ENCODE measurements at regions not wholly inside any gene's neighbourhood (a gene's known extent, or its start where the extent isn't known, plus 50 kb on each side); places are given as distances from the start of the nearest gene placed in this dataset.

GRCh38 chr2:67835266-67835665 is 227.5 kb downstream of the C1D start:
- no peak for DNase-seq (ENCODE audit: low read depth in 2 of 2)

DNA sequence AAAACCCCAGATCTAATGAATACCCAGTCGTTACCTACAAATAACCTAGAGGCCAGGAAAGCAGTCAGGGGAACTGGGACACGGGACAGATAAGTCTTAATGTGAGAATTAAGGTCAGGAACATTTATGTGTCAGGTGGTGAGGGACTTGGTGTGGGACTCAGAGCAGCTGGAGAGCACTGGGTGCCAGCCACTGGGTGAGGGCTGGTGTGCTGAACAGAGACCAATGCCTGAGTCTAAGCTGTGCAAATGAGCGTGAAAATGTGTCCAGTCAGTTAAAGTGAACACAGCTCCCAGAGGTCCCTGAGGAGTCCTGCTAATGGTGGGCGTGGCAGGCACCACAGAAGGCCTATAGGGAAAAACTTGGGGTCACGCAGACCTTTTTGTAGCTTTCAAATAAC is 225.9 kb downstream of the C1D start:
- DNase-seq (ENCODE audit: low read depth in 2 of 2): no peak

- DNase-seq (ENCODE audit: low read depth in 2 of 2): no peak
These were observed 224.6 kb downstream of the C1D start for GRCh38 chr2:67838205-67838604.

- no peak for DNase-seq (ENCODE audit: low read depth in 2 of 2)
These were observed 223.6 kb downstream of the C1D start for GRCh38 chr2:67839242-67839641.

DNA sequence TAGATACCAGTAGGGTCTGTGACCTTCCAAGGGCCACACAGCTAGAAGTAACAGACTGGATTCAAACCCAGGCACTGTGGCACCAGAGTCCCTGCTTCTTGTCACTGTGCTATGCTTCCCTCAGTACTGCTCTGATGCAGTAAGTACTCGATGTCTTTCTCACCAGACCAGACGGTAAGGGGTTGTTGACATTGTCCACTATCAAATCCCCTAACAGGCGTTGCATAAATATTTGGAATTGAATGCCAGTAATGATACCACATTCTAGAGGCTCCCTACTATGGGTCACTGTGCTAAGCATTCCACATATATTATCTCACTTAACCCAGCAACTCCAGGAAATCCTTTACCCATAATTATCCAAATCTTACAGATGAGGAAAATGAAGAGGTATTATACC is 223.1 kb downstream of the C1D start:
- no peak for DNase-seq (ENCODE audit: low read depth in 2 of 2)

- DNase-seq (ENCODE audit: low read depth in 2 of 2): peak in 1 of 2 donors; percentile 4
These were observed 222.2 kb downstream of the C1D start for GRCh38 chr2:67840460-67841068.

GRCh38 chr2:67841711-67842110 is 221.1 kb downstream of the C1D start:
- no peak for DNase-seq (ENCODE audit: low read depth in 2 of 2)

GRCh38 chr2:67842375-67842959 is 220.3 kb downstream of the C1D start:
- no peak for DNase-seq (ENCODE audit: low read depth in 2 of 2)

DNA sequence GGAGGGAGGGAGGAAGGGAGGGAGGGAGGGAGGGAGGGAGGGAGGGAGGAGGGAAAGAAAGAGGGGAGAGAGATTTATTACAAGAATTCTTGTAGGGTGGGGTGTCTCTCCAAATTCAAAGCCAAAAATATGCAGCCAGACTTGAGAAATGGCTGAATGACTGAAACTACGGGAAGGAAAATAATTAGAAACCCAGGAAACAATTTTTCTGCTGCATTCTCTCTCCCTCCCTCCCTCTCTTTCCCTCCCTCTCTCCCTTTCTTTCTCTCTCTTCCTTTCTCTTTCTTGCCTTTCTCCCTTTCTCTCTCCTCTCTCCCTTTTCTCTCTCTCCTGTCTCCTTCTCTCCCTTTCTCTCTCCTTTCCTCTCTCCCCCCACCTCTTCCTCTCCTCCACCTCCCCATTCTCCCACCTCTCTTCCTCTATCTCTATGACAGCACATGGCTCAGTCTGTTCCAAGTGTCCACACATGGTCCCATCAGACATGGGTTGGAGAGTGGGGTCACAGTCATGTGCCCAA is 218.7 kb downstream of the C1D start:
- DNase-seq (ENCODE audit: low read depth in 2 of 2): no peak

GRCh38 chr2:67845621-67846369 is 217.0 kb downstream of the C1D start:
- DNase-seq (ENCODE audit: low read depth in 2 of 2): no peak

- DNase-seq (ENCODE audit: low read depth in 2 of 2): no peak
These were observed 216.3 kb downstream of the C1D start for GRCh38 chr2:67846370-67847070.

DNA sequence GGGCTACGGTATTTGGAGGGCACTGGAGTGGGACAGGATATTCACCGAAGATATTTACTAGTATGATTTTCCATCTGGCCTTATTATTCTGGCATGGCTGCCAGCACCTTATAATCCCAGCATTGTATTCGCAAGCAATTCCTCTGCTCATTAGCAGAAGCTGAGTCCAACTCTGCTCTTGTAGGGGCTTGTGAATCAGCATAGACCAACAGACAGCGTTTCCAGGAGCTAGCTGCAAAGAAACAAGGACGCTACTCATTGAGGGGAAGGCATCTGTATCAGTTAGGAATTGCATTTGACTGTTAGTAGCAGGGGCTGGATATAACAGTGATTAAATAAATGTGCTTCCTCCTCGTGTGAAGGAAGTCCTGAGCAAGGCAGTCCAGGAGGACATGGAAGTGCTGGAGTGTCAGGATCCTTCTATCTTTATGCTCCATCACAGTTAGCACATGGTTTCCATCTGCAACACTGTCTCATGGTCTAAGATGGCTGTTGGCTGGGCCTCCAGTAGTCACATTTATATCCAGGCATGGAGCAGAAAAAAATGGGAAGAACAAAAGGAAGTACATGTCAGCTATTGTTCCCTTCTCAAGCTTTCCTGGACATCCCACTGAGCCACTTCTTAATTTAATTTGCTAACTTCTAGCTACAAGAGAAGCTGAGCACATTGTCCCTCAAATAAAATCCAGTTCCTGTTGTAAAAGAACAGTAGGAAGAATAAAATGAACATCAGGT is 214.1 kb downstream of the C1D start:
- DNase-seq (ENCODE audit: low read depth in 2 of 2): no peak

GRCh38 chr2:67851016-67851415 is 211.8 kb downstream of the C1D start:
- no peak for DNase-seq (ENCODE audit: low read depth in 2 of 2)

DNA sequence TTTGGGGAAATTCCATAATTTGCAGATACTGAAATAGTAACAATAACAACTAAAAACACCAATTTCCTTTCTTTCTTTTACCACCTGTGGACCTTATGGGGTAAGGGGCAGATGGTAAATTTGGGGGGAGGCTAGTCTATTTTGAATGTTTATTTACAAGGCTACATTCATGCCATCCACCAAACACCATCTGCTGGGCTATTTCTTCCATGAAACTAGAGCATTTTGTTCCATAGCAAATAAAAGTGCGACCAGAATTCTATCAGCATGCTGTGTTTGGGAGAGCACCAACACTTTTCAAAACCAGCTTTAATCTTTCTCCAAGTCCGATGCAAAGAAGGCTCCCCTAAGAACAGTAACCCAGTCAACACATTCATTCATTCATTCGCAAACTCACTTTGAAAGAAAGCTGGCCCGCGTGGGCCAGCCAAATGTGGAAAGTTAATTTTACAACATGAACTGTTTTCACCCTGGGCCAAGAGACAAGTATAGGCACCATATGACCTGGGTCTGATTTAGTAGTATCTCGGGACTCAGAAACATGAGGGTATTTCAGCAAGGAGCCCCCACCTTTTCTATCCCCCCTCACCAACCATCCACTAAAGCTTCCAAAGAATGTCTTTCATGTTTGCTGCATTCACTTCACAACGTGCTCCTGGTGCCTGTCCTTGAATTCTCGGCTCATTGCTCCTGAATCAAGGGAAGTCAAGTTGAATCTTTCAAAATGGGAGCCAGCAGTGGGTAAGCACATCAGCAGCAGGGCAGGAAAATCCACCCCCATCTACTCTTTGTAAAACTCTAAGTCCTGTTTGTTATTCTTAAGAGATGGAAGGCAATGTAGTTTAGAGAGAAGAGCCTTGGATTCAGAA is 210.6 kb downstream of the C1D start:
- DNase-seq (ENCODE audit: low read depth in 2 of 2): no peak

GRCh38 chr2:67854103-67854743 is 208.6 kb downstream of the C1D start:
- DNase-seq (ENCODE audit: low read depth in 2 of 2): no peak

GRCh38 chr2:67854798-67855197 is 208.0 kb downstream of the C1D start:
- DNase-seq (ENCODE audit: low read depth in 2 of 2): no peak

- no peak for DNase-seq (ENCODE audit: low read depth in 2 of 2)
These were observed 205.9 kb downstream of the C1D start for GRCh38 chr2:67856866-67857265.

- no peak for DNase-seq (ENCODE audit: low read depth in 2 of 2)
These were observed 205.0 kb downstream of the C1D start for GRCh38 chr2:67857836-67858235.

DNA sequence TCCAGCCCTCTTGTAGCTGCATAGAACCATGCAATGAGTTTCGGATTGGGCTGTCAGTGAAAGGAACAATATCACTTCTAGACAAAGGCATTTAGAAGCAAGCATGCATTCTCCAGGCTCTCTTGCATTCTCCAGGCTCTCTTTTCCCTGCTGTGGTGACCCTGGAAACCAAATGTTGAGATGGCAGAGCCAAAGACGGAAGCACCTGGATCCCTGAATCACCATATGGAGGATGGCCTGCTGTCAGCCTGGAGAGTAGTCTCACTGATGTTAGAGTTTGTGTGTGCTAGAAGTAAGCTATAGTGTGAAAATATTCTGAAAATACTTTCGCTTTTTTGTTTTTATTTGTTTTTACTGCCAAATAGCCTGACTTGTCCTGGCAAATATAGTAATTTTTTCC is 203.9 kb downstream of the C1D start:
- DNase-seq (ENCODE audit: low read depth in 2 of 2): no peak

DNA sequence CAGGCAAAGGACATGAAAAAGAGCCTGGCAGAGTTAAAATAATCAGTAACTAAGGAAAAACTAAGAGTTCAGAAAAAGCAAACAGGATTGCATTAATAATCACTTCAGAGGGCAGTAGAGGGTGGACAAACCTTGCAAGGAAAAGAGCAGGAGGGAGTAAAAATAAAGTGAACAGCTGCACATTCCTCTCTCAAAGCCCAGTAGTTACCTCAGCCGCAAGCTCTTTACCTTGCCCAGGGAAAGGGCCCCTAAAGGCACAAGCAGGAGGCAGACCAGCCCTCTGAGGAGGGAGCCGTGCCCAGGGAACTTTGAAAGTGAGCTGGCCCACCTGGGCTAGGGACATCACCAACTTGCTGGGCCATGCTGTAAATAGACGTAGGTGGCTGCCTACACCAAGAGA is 196.9 kb downstream of the C1D start:
- no peak for DNase-seq (ENCODE audit: low read depth in 2 of 2)
